Thyroid gland (tissue), 4 donors: ENCODE measurements at regions not wholly inside any gene's neighbourhood (a gene's known extent, or its start where the extent isn't known, plus 50 kb on each side); places are given as distances from the start of the nearest gene placed in this dataset.

ENCODE experiments used
- POLR2A ChIP-seq, 2 donors: fragments of 450-650 bp; IDR thresholded peaks; one replicate each; pipeline ENCODE4 v1.6.1; 2017; ENCODE audit warnings: antibody characterized with exemption in 2 of 2, mild to moderate bottlenecking in 2 of 2, moderate library complexity in 1 of 2
- TF ChIP-seq, protein P1 (sequence below), 6 experiments: fragments of 200-600 bp in 3 of 6; fragments of 450-650 bp in 3 of 6; sonication (generic) in 3 of 6; IDR thresholded peaks; one replicate each; pipeline ENCODE4 v1.5.1; 2016 to 2019; ENCODE audit warnings: antibody characterized with exemption in 6 of 6, mild to moderate bottlenecking in 2 of 6, inconsistent platforms in 1 of 6, moderate library complexity in 1 of 6

DNA sequence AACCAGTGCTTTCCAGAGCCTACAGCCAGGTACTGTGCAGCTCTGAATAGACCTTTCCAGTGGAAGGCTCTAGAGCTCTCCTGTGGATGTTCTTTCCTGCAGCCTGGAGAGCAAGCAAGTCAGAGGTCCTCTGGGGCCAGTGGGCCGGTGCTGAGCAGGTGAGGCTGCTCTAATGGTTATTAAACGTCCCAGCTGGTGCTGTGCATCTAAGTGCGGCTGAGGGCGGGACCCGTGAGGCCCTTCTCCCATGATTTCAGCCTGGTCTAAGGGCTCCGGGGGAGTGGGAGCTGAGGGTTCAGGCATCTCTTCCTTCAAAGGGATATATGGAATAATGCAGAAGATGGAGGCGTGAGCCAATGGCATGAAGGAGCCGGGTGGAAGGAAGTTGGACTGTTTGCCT is 83.7 kb upstream of the SDK2 start:
- TF ChIP-seq, protein P1, sequence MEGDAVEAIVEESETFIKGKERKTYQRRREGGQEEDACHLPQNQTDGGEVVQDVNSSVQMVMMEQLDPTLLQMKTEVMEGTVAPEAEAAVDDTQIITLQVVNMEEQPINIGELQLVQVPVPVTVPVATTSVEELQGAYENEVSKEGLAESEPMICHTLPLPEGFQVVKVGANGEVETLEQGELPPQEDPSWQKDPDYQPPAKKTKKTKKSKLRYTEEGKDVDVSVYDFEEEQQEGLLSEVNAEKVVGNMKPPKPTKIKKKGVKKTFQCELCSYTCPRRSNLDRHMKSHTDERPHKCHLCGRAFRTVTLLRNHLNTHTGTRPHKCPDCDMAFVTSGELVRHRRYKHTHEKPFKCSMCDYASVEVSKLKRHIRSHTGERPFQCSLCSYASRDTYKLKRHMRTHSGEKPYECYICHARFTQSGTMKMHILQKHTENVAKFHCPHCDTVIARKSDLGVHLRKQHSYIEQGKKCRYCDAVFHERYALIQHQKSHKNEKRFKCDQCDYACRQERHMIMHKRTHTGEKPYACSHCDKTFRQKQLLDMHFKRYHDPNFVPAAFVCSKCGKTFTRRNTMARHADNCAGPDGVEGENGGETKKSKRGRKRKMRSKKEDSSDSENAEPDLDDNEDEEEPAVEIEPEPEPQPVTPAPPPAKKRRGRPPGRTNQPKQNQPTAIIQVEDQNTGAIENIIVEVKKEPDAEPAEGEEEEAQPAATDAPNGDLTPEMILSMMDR (IDR thresholded peaks at IDR 0.05), result no peak
- no peak for TF ChIP-seq POLR2A (IDR thresholded peaks at IDR 0.05)
